ENCODE measurements at regions not wholly inside any gene's neighbourhood (a gene's known extent, or its start where the extent isn't known, plus 50 kb on each side); places are given as distances from the start of the nearest gene placed in this dataset.

DNA sequence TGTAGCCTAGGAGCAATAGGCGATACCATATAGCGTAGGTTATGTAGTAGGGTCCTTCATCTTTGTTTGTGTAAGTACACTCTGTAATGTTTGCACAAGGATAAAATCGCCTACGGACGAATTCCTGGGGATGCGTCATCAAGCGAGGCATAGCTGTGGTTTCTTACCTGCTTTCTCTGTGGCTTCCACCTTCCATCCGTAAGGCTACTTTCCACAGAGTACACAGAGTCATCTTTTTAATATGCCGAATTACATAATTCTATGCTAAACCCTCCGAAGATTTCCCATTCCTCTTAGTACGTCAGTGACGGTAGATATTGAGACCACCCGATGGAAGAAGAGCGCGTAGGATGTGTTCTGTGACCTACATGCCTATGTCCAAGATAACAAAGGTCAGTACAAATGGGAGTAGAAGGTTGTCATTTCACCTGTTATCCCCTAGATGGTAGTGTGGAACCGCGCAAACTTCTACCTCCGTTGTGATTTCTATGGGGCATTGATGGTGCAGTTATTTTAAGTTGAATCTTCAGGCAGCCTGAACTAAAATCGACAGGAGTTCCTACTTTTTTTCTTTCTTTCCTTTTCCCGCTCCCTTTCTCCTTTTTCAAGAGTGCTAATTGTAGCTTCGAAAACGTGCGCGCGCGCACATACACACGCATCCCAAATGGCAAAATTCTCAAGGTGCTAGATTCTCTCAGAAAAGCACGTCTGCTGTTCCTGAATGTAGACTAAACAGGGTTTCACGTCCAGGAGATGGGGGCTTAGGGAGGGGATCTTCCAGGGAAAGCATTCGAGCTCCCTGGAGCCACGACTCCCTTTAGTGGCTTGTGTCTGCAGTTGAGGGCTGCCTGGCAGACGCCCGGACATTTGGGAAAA, 111.7 kb upstream of the MBL2 start:
- peak; percentile 4 for DNase-seq (ENCODE audit: low read depth)

DNA sequence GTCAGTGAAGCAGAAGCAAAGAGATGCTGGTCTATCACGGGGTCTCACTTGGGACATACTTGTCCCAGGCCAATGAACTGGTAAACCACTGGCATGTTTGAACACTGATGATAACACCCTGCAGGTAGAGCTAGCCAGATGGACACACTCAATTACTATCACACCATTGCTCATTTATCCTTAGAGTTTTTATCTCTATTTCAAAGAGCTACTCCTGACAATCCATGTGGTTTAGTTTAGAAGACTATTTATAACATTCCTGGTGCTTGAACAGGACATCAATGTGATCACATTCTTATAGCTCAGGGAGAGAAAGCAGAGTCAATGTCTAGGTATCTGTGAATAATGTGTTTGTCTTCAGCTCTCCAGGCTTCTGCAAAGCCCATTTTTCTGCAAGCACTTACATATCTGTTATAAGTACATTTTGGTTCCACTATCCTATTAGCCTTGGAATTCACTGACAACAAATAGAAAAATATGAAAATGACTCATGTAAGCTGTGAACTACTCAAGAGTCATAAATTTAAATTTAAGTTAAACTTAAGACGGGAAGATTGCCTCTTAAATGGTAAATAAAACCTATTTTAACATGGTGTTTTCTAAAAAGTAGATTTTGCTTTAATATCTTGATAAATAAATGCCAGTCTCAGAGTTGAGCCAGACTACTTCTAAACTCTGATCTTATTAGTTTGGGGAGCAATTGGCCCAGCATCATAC, 106.7 kb upstream of the MBL2 start:
- DNase-seq (ENCODE audit: low read depth) = no peak

DNA sequence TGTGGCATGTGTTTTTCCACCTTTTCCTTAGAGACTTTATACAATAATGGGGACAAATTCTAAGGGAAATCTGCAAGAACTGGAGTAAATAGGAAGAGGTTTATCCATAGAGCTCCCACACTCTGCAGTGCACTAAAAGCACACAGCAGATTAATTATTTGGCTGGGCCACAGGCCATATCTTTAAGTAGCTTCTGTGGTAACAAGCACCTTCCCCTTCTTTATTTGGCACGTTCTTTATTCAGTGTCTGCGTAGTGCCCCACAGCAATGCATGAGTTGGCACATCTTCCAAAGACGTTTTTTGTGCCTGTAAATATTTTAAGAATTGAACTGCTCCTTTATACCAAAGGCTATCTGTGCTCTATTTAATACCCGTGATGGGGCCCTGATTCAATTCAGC, 104.9 kb upstream of the MBL2 start:
- no peak for DNase-seq (ENCODE audit: low read depth)

DNA sequence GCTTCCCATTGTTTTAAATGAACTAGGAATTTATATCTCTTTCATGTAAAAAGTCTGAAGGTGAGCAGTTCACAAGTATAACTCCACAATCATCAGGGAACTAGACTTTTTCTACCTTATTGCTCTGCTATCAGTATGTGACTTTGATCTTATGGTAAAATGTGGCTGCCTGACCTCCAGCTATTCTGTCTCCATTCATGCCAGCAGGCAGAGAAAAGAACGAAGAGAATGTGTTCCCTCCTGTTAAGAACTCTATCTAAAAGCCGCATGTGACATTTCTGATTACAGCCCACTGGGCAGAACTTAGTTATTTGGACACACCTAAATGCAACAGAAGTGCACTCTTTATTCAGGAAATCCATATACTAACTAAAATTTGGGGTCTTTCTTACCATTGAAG, 102.8 kb upstream of the MBL2 start:
- DNase-seq (ENCODE audit: low read depth) = no peak

DNA sequence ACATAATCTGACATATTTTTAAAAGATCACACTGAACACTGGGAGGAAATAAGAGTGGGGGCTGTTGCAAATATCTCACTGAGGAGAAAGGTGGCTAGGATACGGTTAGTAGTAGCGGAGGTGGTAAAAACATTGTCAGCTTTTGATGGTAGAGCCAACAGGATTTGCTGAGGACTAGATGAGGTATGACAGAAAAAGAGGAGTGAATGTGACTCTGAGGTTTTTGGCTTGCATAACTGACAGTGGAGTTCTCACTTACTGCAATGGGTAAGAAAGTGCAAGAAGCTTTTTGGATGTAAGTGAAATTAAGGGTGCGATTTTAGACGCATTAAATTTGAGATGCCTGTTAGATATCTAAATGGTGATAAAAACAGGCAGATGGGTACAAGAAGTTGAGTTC, 102.0 kb upstream of the MBL2 start:
- DNase-seq (ENCODE audit: low read depth) = no peak

DNA sequence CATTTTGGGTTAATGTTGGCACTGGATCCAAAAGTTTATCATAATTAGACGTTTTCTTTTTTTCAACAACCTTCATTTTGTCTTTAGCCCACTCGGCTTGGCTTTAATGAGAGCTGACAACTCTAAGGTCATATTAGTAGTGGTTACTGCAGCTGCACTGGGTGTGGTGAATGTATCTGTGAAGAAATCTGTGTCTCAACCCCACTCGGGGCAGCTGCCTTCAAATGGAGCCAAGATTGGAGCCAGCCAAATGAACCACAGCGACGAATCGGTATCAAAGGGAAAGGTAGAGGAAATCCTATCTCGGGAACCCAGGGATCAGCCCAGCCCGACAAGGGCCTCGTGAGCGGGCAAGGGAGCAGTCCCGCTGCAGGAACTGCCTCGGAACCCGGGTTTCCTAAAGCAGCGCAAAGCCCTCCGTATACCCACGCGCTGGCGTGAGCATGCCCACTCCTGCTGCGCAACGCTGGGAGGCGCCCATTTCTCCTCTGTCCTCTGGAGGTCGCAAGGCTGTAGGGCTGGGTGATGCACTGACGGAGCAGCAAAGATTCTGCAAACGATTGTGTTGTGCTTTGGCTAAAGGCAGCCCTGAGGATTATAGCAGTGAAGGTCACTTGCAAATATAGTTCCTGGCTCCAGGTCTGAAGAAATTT, 98.7 kb upstream of the MBL2 start:
- DNase-seq (ENCODE audit: low read depth) = no peak

DNA sequence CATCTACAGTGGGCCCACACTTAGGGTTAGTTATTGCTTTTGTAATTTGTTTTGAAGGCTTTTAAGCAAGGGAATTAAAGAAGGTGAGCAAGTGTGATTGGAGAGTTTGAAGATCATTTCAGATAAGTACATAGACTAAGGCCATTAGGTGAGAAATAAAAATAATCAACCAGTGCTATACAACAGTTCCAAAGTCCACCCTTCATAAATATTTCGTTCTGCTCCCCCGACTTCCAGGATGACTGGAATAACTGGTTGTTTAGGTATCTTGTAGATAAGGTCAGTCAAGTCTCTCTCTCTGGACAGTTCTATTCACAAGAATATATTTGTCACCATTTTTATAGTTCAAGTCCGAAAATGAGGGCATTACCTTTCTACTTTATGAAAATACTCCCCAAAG, 98.0 kb upstream of the MBL2 start:
- DNase-seq (ENCODE audit: low read depth) = no peak

DNA sequence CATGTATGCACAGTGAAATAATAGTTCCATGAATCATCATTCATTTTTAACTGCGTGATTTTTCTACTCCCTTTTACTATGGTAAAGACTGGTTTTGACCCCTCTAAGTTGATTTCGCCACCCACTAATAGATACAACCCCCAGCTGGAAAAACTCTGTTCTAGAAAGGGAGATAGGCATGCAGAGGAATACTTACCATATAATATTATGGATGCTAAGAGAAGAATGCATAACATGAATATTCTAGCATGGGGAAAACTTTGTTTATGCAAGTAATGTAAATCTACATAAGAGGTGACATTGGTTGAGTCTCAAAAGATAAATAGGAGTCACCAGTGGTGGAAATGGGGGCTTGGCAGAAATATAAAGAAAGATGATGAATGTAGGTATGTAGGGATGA, 97.3 kb upstream of the MBL2 start:
- DNase-seq (ENCODE audit: low read depth) = no peak

DNA sequence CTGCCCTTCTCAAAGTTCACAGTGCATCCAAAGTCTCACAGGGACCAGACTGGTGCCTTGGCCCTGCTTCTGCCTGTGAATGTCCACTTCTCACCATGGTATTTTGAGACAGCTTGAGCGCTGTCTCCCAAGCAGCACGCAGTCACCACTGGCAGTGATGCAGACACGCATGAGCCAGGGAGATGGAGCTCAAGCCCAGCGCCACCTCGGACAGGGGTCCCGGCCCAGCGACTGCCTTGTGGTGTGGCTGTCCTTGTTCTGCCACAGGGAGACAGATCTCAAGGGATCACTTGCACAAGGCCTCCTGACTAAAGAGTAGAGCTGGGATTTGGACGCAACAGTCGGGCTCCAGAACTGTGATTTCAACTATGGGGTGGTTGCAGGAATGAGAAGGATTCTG, 92.6 kb upstream of the MBL2 start:
- no peak for DNase-seq (ENCODE audit: low read depth)

DNA sequence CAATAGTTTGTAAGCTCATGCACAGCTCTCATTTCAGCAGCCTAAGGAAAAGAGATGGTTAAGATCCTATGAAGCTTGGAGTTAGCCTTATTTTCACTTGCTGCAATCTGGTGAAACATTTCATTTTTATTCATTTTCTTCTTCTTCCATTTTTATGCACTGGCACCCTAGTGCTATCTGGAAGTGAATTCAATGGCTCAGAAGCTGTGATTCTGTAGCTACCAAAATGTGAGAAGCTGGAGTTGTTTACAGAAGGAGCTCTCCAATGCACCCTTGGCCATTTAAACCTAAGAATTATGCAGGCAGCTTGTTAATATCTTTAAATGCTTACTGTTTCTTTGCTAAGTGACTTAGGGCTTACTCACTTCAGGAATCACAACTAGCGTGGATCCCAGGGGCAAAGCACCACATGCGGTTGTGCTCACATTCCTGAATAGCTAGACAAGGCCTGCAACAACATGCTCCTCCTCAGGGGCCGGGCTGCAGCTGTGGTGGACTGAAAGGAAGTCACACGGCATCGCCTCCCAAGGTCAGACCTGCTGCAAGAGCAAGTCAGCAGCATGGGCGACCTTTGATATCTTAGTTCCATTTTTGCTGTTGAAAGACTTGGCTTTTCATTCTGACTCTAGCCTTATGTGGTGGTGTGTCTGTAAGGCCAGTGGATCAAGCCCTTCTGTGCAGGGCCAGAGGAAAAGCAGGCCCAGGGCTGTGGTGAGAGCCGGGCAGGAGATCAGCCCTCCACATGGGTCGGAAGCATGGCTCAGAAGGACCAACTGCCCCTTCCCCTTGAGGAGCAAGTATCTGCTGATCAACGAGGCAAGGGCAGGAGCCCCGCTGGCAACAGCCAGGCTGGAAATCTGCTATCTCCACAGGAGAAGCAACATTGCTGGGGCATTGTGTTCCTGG, 91.9 kb upstream of the MBL2 start:
- no peak for DNase-seq (ENCODE audit: low read depth)

DNA sequence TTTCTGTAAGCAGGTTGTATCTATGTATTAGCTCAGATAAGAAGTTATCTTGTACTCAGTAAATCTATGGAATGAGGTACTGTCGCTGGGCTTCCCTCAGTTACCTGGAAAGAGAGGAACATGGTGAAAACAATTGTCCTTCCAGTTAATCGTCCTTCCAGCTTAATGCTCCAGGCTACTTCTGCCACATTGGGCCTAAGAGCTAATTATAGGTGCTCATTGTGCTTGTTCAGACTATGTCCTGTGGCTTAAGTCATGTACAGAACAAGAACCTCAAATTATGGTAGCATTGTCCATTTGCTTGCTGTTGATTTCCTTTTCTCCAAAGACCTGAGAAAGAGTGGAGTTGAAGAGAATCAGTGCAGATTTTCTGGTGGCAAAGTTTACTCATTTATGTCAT, 86.1 kb upstream of the MBL2 start:
- DNase-seq (ENCODE audit: low read depth) = no peak

DNA sequence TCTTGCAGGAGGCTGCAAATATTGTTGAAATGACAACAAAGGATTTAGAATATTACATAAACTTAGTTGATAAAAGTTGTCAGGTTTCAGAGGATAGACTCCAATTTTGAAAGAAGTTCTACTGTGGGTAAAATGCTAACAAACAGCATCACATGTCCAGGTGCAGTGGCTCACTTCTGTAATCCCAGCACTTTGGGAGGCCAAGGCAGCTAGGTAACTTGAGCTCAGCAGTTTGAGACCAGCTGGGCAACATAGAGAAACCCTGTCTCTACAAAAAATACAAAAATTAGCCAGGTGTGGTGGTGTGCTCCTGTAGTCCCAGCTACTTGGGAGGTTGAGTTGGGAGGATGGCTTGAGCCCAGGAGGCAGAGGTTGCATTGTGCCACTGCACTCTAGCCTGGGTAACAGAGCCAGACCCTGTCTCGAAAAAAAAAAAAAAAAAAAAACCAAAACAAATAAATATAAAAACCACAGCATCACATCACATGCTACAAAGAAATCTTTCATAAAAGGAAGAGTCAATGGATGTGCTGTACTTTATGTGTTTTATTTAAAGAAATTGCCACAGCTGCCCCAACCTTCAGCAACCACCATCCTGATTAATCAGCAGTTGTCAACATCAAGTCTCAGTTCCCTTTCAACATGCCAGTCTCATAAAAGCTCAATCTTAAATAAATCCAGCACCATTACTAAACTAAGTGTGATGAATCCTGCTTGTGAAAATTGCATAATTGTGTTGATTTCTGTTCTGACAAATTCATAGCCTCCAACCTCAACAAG, 83.2 kb upstream of the MBL2 start:
- no peak for DNase-seq (ENCODE audit: low read depth)

DNA sequence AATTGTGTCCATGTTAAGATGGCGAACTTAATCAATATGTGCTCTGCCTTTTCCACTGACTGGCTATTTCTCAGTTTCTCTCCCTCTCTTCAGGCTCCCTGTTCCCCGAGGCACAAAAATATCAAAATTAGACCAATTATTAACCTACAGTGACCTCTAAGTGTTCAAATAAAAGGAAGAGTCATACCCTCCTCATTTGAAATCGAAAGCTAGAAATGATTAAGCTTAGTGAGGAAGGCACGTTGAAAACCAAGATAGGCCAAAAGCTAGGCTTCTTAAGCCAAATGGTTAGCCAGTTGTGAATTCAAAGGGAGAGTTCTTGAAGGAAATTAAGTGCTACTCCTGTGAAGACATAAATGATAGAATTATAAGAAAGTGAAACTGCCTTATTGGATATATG, 81.1 kb upstream of the MBL2 start:
- DNase-seq (ENCODE audit: low read depth) = no peak

DNA sequence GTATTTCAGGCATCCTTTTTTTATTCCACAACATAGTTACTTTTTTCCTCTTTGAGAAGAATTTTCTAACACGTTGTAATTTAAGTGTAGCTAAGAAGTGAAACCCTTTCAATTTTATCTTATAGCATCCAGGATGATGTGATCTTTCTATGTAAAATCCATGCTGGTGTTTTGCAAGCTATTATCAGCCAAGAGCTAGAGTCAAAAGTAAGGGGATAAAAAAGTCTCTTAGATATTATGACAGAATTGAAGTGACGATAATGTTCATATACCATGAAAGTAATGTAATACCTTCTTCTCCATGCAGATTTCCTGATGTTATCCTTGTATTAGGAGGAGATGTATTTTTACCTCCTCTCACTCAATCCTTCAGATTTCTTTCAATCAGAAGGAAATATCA, 64.2 kb upstream of the MBL2 start:
- DNase-seq (ENCODE audit: low read depth) = no peak
